ENCODE measurements at regions not wholly inside any gene's neighbourhood (a gene's known extent, or its start where the extent isn't known, plus 50 kb on each side); places are given as distances from the start of the nearest gene placed in this dataset.

DNA sequence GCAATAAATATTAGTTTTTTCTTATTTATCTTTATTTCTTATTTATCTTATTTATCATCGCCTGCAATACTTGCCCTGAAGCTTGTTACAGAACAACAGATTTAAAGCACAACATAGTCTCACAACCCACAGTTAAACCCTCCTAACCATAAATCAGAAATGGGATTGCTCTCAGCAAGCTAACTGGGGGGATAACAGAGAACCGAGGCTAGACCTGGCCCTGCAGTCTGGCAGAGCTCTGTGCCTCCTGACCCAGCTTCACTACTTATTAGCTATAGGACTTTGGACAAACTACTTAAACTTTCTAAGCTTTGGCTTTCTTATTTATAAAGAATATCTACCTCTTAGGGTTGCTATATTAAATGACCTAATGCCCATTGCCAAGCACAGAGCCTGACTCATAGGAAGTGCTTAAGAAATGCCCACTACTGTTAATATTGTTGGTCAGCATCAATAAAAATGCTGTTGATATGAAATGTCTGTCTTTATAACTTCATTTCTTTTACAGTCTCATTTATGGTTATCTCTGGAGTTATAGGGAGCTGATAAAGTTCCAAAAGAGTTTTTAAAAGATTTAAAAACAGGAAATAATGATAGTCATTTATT, 87.9 kb upstream of the BEND6 start:
- DNase-seq (ENCODE audit: low read depth, low spot score) (no peak), ATAC-seq (0 out of 2 replicates have a peak, but pooled peaks have one; percentile 28)
- H3K9ac ChIP-seq (ENCODE audit: low read length) = no peak overlapping the region
- H3K79me2 ChIP-seq (ENCODE audit: insufficient read depth, low read length) = peaks cover 26% of the 10 kb centered on the region
- ChIA-PET POLR2A (no interaction called here), RAD21 (ENCODE audit: low non-redundant PET in 1 of 2, low total read pairs in 2 of 2, uncharacterized antibody in 2 of 2, unreplicated experiment in 2 of 2) (no interaction called here), CTCF (no interaction called here)
- H4K20me1 ChIP-seq (ENCODE audit: insufficient read depth) = no peaks in the 10 kb centered on the region
- H3K4me1 ChIP-seq (ENCODE audit: control insufficient read depth in 1 of 2, insufficient read depth in 2 of 2, low read length in 2 of 2) = peaks cover 78 to 81% of the 10 kb centered on the region in 2 experiments
- H3K4me2 ChIP-seq (ENCODE audit: low read length) = peak overlapping the region; percentile 42
- H3K9me2 ChIP-seq (ENCODE audit: insufficient read depth) = no peaks in the 10 kb centered on the region
- no TSS peak for BruUV-seq (replicated peaks)
- H3K36me3 ChIP-seq (ENCODE audit: control insufficient read depth in 1 of 2, insufficient read depth in 2 of 2, low read length in 2 of 2) = no peaks in the 10 kb centered on the region
- no peak overlapping the region for H2AFZ ChIP-seq (ENCODE audit: low read depth, low read length, poor library complexity, severe bottlenecking)
- intact Hi-C loops (cut with micrococcal nuclease) = no loop called here
- H3K9me3 ChIP-seq (ENCODE audit: control insufficient read depth in 1 of 2, insufficient read depth in 1 of 2, low read depth in 1 of 2, low read length in 2 of 2) = no peaks in the 10 kb centered on the region
- H3K27me3 ChIP-seq (ENCODE audit: insufficient read depth, low read length) = no peaks in the 10 kb centered on the region
- H3K27ac ChIP-seq (ENCODE audit: low read depth, low read length) = peak overlapping the region; percentile 57
- no peak overlapping the region for H3K4me3 ChIP-seq (replicated peaks in 1 of 2; ENCODE audit: low read depth in 1 of 2, low read length in 2 of 2)
- TF ChIP-seq SIN3A (IDR thresholded peaks at IDR 0.05; ENCODE audit: low read depth) = no peak
- TF ChIP-seq FOSL1 (IDR thresholded peaks at IDR 0.05; ENCODE audit: low read depth) = peak; percentile 56
- no peak for TF ChIP-seq EZH2 (IDR thresholded peaks at IDR 0.05)
- no peak for TF ChIP-seq YY1 (IDR thresholded peaks at IDR 0.05; ENCODE audit: extremely low read depth, insufficient replicate concordance, low read depth, low read length)
- 0 out of 2 replicates have a peak, but pooled peaks have one; percentile 8 for TF ChIP-seq CBX3 (IDR thresholded peaks at IDR 0.05; ENCODE audit: low read depth)
- TF ChIP-seq RAD21 (IDR thresholded peaks at IDR 0.05; ENCODE audit: low read depth) = no peak
- peak; percentile 39; the same call in 1 of the 2 replicates for TF ChIP-seq JUND (IDR thresholded peaks at IDR 0.05)
- peak; percentile 37; the same call in 1 of the 2 replicates for TF ChIP-seq SP1 (IDR thresholded peaks at IDR 0.05; ENCODE audit: low read depth)
- TF ChIP-seq CEBPB (IDR thresholded peaks at IDR 0.05; ENCODE audit: low read depth) = peak; percentile 48

- H3K9ac ChIP-seq (ENCODE audit: low read length) = no peak overlapping the region
- intact Hi-C loops (cut with micrococcal nuclease) = no loop called here
- ChIA-PET POLR2A (interaction anchor here (0.7 kb wide), 1 partner anchor 13 kb away, joined by 4 read pairs; no protein-coding TSS in a partner anchor), RAD21 (ENCODE audit: low non-redundant PET in 1 of 2, low total read pairs in 2 of 2, uncharacterized antibody in 2 of 2, unreplicated experiment in 2 of 2) (no interaction called here), CTCF (interaction anchor here (1.1 to 1.5 kb wide), 3 partner anchors 13 to 228 kb away, joined by 4 read pairs; no protein-coding TSS in a partner anchor)
- DNase-seq (ENCODE audit: low read depth, low spot score) (no peak), ATAC-seq (0 out of 2 replicates have a peak, but pooled peaks have one; percentile 21)
- peak overlapping the region; percentile 71 for H3K4me2 ChIP-seq (ENCODE audit: low read length)
- H3K9me2 ChIP-seq (ENCODE audit: insufficient read depth) = no peaks in the 10 kb centered on the region
- H3K27ac ChIP-seq (ENCODE audit: low read depth, low read length) = peak overlapping the region; percentile 25
- H2AFZ ChIP-seq (ENCODE audit: low read depth, low read length, poor library complexity, severe bottlenecking) = no peak overlapping the region
- TF ChIP-seq SP1 (IDR thresholded peaks at IDR 0.05; ENCODE audit: low read depth) (no peak), MAX (IDR thresholded peaks at IDR 0.05) (0 out of 2 replicates have a peak, but pooled peaks have one; percentile 19)
- no peaks in the 10 kb centered on the region for H3K36me3 ChIP-seq (ENCODE audit: control insufficient read depth in 1 of 2, insufficient read depth in 2 of 2, low read length in 2 of 2)
- H3K4me1 ChIP-seq (ENCODE audit: control insufficient read depth in 1 of 2, insufficient read depth in 2 of 2, low read length in 2 of 2) = peaks cover 91 to 98% of the 10 kb centered on the region in 2 experiments
- H3K79me2 ChIP-seq (ENCODE audit: insufficient read depth, low read length) = peaks cover 29% of the 10 kb centered on the region
- H4K20me1 ChIP-seq (ENCODE audit: insufficient read depth) = no peaks in the 10 kb centered on the region
- no peak overlapping the region for H3K4me3 ChIP-seq (replicated peaks in 1 of 2; ENCODE audit: low read depth in 1 of 2, low read length in 2 of 2)
- H3K27me3 ChIP-seq (ENCODE audit: insufficient read depth, low read length) = no peaks in the 10 kb centered on the region
- BruUV-seq (replicated peaks) = no TSS peak
- H3K9me3 ChIP-seq (ENCODE audit: control insufficient read depth in 1 of 2, insufficient read depth in 1 of 2, low read depth in 1 of 2, low read length in 2 of 2) = no peaks in the 10 kb centered on the region
Measured at GRCh38 chr6:56865081-56865875, 89.6 kb upstream of the BEND6 start.
